Skin epidermis (tissue), 12 donors: ENCODE measurements at regions not wholly inside any gene's neighbourhood (a gene's known extent, or its start where the extent isn't known, plus 50 kb on each side); places are given as distances from the start of the nearest gene placed in this dataset.
"Not testable (repeated sequence)": the region's sequence is repeated elsewhere in the genome, so short reads cannot be mapped to it uniquely, and the experiment has no call there.

Experiments used
- H3K27ac ChIP-seq, 21 experiments: fragments of 200-600 bp; sonication (generic) in 11 of 21; one replicate each; pipeline ENCODE4 v1.5.0; 2020; ENCODE audit warnings: mild to moderate bottlenecking in 3 of 21, inconsistent platforms in 2 of 21, moderate library complexity in 2 of 21
- H3K4me3 ChIP-seq, 7 experiments: fragments of 200-600 bp; sonication (generic) in 2 of 7; one replicate each; pipeline ENCODE4 v1.5.0; 2020; ENCODE audit warnings: inconsistent platforms in 2 of 7, mild to moderate bottlenecking in 2 of 7, moderate library complexity in 1 of 7

- Histone ChIP-seq H3K27ac (no peak overlapping the region), H3K4me3 (no peak overlapping the region)
These were observed 64.9 kb downstream of the FAM170A start for GRCh38 chr5:119694284-119694683.

GRCh38 chr5:119706049-119706448, 76.7 kb downstream of the FAM170A start:
- no peak overlapping the region for H3K27ac ChIP-seq

GRCh38 chr5:119708076-119708790, 78.9 kb downstream of the FAM170A start:
- H3K27ac ChIP-seq, result no peak overlapping the region

More at GRCh38 chr5:119706049-119706448, 76.7 kb downstream of the FAM170A start:
- no peak overlapping the region for H3K4me3 ChIP-seq

GRCh38 chr5:119721775-119722174, 92.4 kb downstream of the FAM170A start:
- Histone ChIP-seq H3K4me3 (no peak overlapping the region), H3K27ac (no peak overlapping the region)

More at GRCh38 chr5:119708076-119708790, 78.9 kb downstream of the FAM170A start:
- H3K4me3 ChIP-seq, result no peak overlapping the region

GRCh38 chr5:119725291-119725690, 95.9 kb downstream of the FAM170A start:
- H3K4me3 ChIP-seq, H3K27ac ChIP-seq: not testable (repeated sequence)

- H3K27ac ChIP-seq, result no peak overlapping the region
These were observed 97.2 kb downstream of the FAM170A start for GRCh38 chr5:119726544-119726943.

GRCh38 chr5:119740225-119740624, 110.9 kb downstream of the FAM170A start:
- no peak overlapping the region for H3K27ac ChIP-seq
- H3K4me3 ChIP-seq, result no peak overlapping the region

More at GRCh38 chr5:119726544-119726943, 97.2 kb downstream of the FAM170A start:
- no peak overlapping the region for H3K4me3 ChIP-seq

- no peak overlapping the region for H3K27ac ChIP-seq
- no peak overlapping the region for H3K4me3 ChIP-seq
These were observed 112.3 kb downstream of the FAM170A start for GRCh38 chr5:119741691-119742090.

- Histone ChIP-seq H3K27ac (no peak overlapping the region), H3K4me3 (no peak overlapping the region)
These were observed 113.0 kb downstream of the FAM170A start for GRCh38 chr5:119742311-119742710.

- no peak overlapping the region for H3K27ac ChIP-seq
These were observed 114.6 kb downstream of the FAM170A start for GRCh38 chr5:119743927-119744326.

GRCh38 chr5:119745976-119746375, 116.6 kb downstream of the FAM170A start:
- H3K4me3 ChIP-seq, result no peak overlapping the region
- no peak overlapping the region for H3K27ac ChIP-seq

More at GRCh38 chr5:119743927-119744326, 114.6 kb downstream of the FAM170A start:
- H3K4me3 ChIP-seq, result no peak overlapping the region

GRCh38 chr5:119746984-119747383, 117.6 kb downstream of the FAM170A start:
- no peak overlapping the region for H3K4me3 ChIP-seq
- no peak overlapping the region for H3K27ac ChIP-seq

- Histone ChIP-seq H3K4me3 (no peak overlapping the region), H3K27ac (no peak overlapping the region)
These were observed 121.8 kb downstream of the FAM170A start for GRCh38 chr5:119750887-119751733.

GRCh38 chr5:119751734-119752094, 122.4 kb downstream of the FAM170A start:
- H3K27ac ChIP-seq, result no peak overlapping the region

GRCh38 chr5:119752921-119753886, 123.8 kb downstream of the FAM170A start:
- H3K27ac ChIP-seq, result no peak overlapping the region

More at GRCh38 chr5:119751734-119752094, 122.4 kb downstream of the FAM170A start:
- H3K4me3 ChIP-seq, result no peak overlapping the region

GRCh38 chr5:119754825-119755224, 125.5 kb downstream of the FAM170A start:
- not testable (repeated sequence) for H3K4me3 ChIP-seq

More at GRCh38 chr5:119752921-119753886, 123.8 kb downstream of the FAM170A start:
- H3K4me3 ChIP-seq, result no peak overlapping the region

GRCh38 chr5:119757276-119757675, 127.9 kb downstream of the FAM170A start:
- no peak overlapping the region for H3K4me3 ChIP-seq
- no peak overlapping the region for H3K27ac ChIP-seq

More at GRCh38 chr5:119754825-119755224, 125.5 kb downstream of the FAM170A start:
- H3K27ac ChIP-seq, result not testable (repeated sequence)

- not testable (repeated sequence) for H3K4me3 ChIP-seq, H3K27ac ChIP-seq
These were observed 140.6 kb downstream of the FAM170A start for GRCh38 chr5:119769695-119770693.
